Uterus (tissue), 3 donors: ENCODE measurements at regions not wholly inside any gene's neighbourhood (a gene's known extent, or its start where the extent isn't known, plus 50 kb on each side); places are given as distances from the start of the nearest gene placed in this dataset.
A peak's percentile ranks its signal among the peaks of the same experiment; 100 is the strongest.

ENCODE experiments used
- DNase-seq, 2 donors: peaks; one replicate each; pipeline ENCODE4 v3.0.0-alpha.2; 2019 to 2020
- H3K27ac ChIP-seq, 2 donors: fragments of 200-600 bp; sonication (generic); 1 replicate in 1 of 2; 2 replicates in 1 of 2; pipeline ENCODE4 v1.5.1; 2016 to 2018
- H3K27me3 ChIP-seq, 2 donors: fragments of 200-600 bp; sonication (generic); one replicate each; pipeline ENCODE4 v1.5.1; 2018 to 2019; ENCODE audit warnings: control low read depth in 1 of 2
- H3K36me3 ChIP-seq, 2 donors: fragments of 200-600 bp; sonication (generic); one replicate each; pipeline ENCODE4 v1.5.1; 2019; ENCODE audit warnings: control low read depth in 1 of 2
- H3K4me1 ChIP-seq, 2 donors: fragments of 200-600 bp; sonication (generic); one replicate each; pipeline ENCODE4 v1.5.1; 2018 to 2019; ENCODE audit warnings: control low read depth in 1 of 2
- H3K4me3 ChIP-seq, 2 donors: fragments of 200-600 bp; sonication (generic); 1 replicate in 1 of 2; 2 replicates in 1 of 2; pipeline ENCODE4 v1.5.1; 2018 to 2019; ENCODE audit warnings: mild to moderate bottlenecking in 1 of 2
- H3K9me3 ChIP-seq, 2 donors: fragments of 200-600 bp; sonication (generic); one replicate each; pipeline ENCODE4 v1.5.1; 2019; ENCODE audit warnings: control low read depth in 1 of 2
- CTCF ChIP-seq, 4 experiments: fragments of 200-600 bp in 2 of 4; fragments of 450-650 bp in 2 of 4; sonication (generic) in 2 of 4; IDR thresholded peaks; one replicate each; pipeline ENCODE4 v1.5.1; 2016 to 2019; ENCODE audit warnings: antibody characterized with exemption in 4 of 4, mild to moderate bottlenecking in 2 of 4, moderate library complexity in 1 of 4
- POLR2A ChIP-seq, 2 donors: fragments of 450-650 bp; IDR thresholded peaks; one replicate each; pipeline ENCODE4 v1.6.1; 2016; ENCODE audit warnings: antibody characterized with exemption in 2 of 2, mild to moderate bottlenecking in 1 of 2, moderate library complexity in 1 of 2
- intact Hi-C: fragments of 100-400 bp; cut with DNase I; formaldehyde crosslinking; loops from one replicate; pipeline ENCODE4 v1.15.1; 2023; ENCODE audit warnings: low total_unique reads
- donor health status: DM: yes; HTN: yes; CAD: no.

- Histone ChIP-seq H3K36me3 (no peaks in the 10 kb centered on the region), H3K4me3 (no peak overlapping the region), H3K27me3 (no peaks in the 10 kb centered on the region), H3K27ac (no peak overlapping the region), H3K9me3 (no peaks in the 10 kb centered on the region), H3K4me1 (no peaks in the 10 kb centered on the region)
- TF ChIP-seq POLR2A (IDR thresholded peaks at IDR 0.05) (no peak), CTCF (IDR thresholded peaks at IDR 0.05) (no peak)
- intact Hi-C loops: no loop called here
- no peak for DNase-seq
These were observed 89.5 kb upstream of the GREM2 start for GRCh38 chr1:240701412-240701811.

- H3K4me1 ChIP-seq: no peaks in the 10 kb centered on the region
- H3K9me3 ChIP-seq: no peaks in the 10 kb centered on the region
- no peak for DNase-seq
- H3K4me3 ChIP-seq: no peak overlapping the region
- no peak overlapping the region for H3K27ac ChIP-seq
- TF ChIP-seq CTCF (IDR thresholded peaks at IDR 0.05): no peak
- no peak for TF ChIP-seq POLR2A (IDR thresholded peaks at IDR 0.05)
- H3K36me3 ChIP-seq: no peaks in the 10 kb centered on the region
- intact Hi-C loops: no loop called here
- no peaks in the 10 kb centered on the region for H3K27me3 ChIP-seq
These were observed 83.5 kb upstream of the GREM2 start for GRCh38 chr1:240695416-240695815.

- no peak for TF ChIP-seq POLR2A (IDR thresholded peaks at IDR 0.05)
- TF ChIP-seq CTCF (IDR thresholded peaks at IDR 0.05): no peak
- H3K36me3 ChIP-seq: no peaks in the 10 kb centered on the region
- intact Hi-C loops: no loop called here
- no peak overlapping the region for H3K4me3 ChIP-seq
- no peaks in the 10 kb centered on the region for H3K27me3 ChIP-seq
- no peak overlapping the region for H3K27ac ChIP-seq
- DNase-seq: no peak
- H3K4me1 ChIP-seq: no peaks in the 10 kb centered on the region
- H3K9me3 ChIP-seq: no peaks in the 10 kb centered on the region
These were observed 81.9 kb upstream of the GREM2 start for GRCh38 chr1:240693844-240694243.

GRCh38 chr1:240693036-240693435 lies 81.1 kb upstream of the GREM2 start:
- TF ChIP-seq CTCF (IDR thresholded peaks at IDR 0.05) (no peak), POLR2A (IDR thresholded peaks at IDR 0.05) (no peak)
- H3K4me1 ChIP-seq: no peaks in the 10 kb centered on the region
- no peaks in the 10 kb centered on the region for H3K9me3 ChIP-seq
- intact Hi-C loops: no loop called here
- no peaks in the 10 kb centered on the region for H3K36me3 ChIP-seq
- no peaks in the 10 kb centered on the region for H3K27me3 ChIP-seq
- H3K4me3 ChIP-seq: no peak overlapping the region
- H3K27ac ChIP-seq: no peak overlapping the region
- DNase-seq: no peak

GRCh38 chr1:240691909-240692705 lies 80.2 kb upstream of the GREM2 start:
- H3K27ac ChIP-seq: no peak overlapping the region
- TF ChIP-seq POLR2A (IDR thresholded peaks at IDR 0.05): no peak
- peak; percentile 58 to 72 (median 64) for TF ChIP-seq CTCF (IDR thresholded peaks at IDR 0.05)
- intact Hi-C loops: no loop called here
- no peaks in the 10 kb centered on the region for H3K4me1 ChIP-seq
- peak; percentile 22 to 25 for DNase-seq
- no peaks in the 10 kb centered on the region for H3K36me3 ChIP-seq
- H3K4me3 ChIP-seq: no peak overlapping the region
- no peaks in the 10 kb centered on the region for H3K9me3 ChIP-seq
- H3K27me3 ChIP-seq: no peaks in the 10 kb centered on the region
